ENCODE measurements at regions not wholly inside any gene's neighbourhood (a gene's known extent, or its start where the extent isn't known, plus 50 kb on each side); places are given as distances from the start of the nearest gene placed in this dataset.

DNA sequence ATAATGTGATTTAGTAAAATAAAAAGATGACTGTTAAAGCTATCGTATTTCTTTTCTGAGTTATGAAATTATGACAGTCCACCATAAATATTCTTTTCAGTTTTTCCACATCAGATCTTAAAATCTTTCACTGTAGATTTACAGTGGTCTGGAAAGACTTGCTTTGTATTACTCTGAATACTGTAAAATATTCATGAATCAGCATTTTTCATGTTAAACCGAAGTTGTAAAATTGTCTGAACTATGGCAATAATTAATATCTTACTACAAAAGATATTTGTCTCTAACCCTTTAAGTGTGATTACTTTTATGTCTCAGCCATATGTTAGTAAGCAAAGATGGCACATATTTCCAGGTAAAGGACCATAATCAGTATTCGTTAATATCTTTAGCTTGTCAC, 1397.2 kb upstream of the PCDH9 start:
- TF ChIP-seq MAFG (tag; conservative IDR thresholded peaks at IDR 0.05): peak; percentile 70
- TF ChIP-seq MAFK (IDR thresholded peaks at IDR 0.05; ENCODE audit: low read length): peak; percentile 83
- peak; percentile 85 for TF ChIP-seq MAFF (IDR thresholded peaks at IDR 0.05; ENCODE audit: low read length)
- peak; percentile 71 for TF ChIP-seq C11orf30 (IDR thresholded peaks at IDR 0.05; ENCODE audit: low read depth)
- TF ChIP-seq ZNF316 (IDR thresholded peaks at IDR 0.05): peak; percentile 86
- TF ChIP-seq, protein P1, sequence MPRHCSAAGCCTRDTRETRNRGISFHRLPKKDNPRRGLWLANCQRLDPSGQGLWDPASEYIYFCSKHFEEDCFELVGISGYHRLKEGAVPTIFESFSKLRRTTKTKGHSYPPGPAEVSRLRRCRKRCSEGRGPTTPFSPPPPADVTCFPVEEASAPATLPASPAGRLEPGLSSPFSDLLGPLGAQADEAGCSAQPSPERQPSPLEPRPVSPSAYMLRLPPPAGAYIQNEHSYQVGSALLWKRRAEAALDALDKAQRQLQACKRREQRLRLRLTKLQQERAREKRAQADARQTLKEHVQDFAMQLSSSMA (CRISPR knock-in tag; IDR thresholded peaks at IDR 0.05): no peak
- TF ChIP-seq STAT5A (IDR thresholded peaks at IDR 0.05; ENCODE audit: borderline replicate concordance, low read length): no peak
- in situ Hi-C loops (cut with MboI): no loop called here
- Histone ChIP-seq H3K4me3 (no peak overlapping the region), H3K4me2 (ENCODE audit: insufficient read depth, low read length) (no peak overlapping the region), H2AFZ (ENCODE audit: low read depth, low read length) (no peak overlapping the region), H3K27ac (ENCODE audit: extremely low read depth, low read depth, low read length) (no peak overlapping the region), H3K79me2 (ENCODE audit: control insufficient read depth, insufficient read depth, low read length) (no peaks in the 10 kb centered on the region), H3K9ac (ENCODE audit: insufficient read depth in 1 of 2, low read depth in 2 of 2, low read length in 2 of 2) (no peak overlapping the region), H3K36me3 (ENCODE audit: control insufficient read depth, insufficient read depth, low read length) (no peaks in the 10 kb centered on the region), H3K9me3 (replicated peaks; ENCODE audit: control insufficient read depth, insufficient read depth, low read depth, low read length) (no peaks in the 10 kb centered on the region), H3K27me3 (ENCODE audit: control insufficient read depth in 2 of 2, insufficient read depth in 2 of 2, low read length in 2 of 2) (no peaks in the 10 kb centered on the region), H3K4me1 (replicated peaks in 1 of 2; ENCODE audit: control insufficient read depth in 2 of 2, insufficient read depth in 2 of 2, low read length in 2 of 2) (no peaks in the 10 kb centered on the region), H4K20me1 (replicated peaks; ENCODE audit: control insufficient read depth, insufficient read depth, low read length) (no peaks in the 10 kb centered on the region), H3K9me1 (ENCODE audit: control insufficient read depth, insufficient read depth, low read length) (no peaks in the 10 kb centered on the region)
- FAIRE-seq (no peak), DNase-seq (ENCODE audit: extremely low read depth in 1 of 4, low spot score in 3 of 4) (no peak), ATAC-seq (no peak)
- 8% methylated on average over 3 of the region's 3 CpGs for WGBS (ENCODE audit: insufficient coverage, low coverage, missing lambda C conversion rate)
- ChIA-PET CTCF (ENCODE audit: low intra/inter-chr PET ratio) (no interaction called here), POLR2A (no interaction called here)
- BruUV-seq (replicated peaks): no TSS peak
- intact Hi-C loops (cut with micrococcal nuclease): no loop called here

DNA sequence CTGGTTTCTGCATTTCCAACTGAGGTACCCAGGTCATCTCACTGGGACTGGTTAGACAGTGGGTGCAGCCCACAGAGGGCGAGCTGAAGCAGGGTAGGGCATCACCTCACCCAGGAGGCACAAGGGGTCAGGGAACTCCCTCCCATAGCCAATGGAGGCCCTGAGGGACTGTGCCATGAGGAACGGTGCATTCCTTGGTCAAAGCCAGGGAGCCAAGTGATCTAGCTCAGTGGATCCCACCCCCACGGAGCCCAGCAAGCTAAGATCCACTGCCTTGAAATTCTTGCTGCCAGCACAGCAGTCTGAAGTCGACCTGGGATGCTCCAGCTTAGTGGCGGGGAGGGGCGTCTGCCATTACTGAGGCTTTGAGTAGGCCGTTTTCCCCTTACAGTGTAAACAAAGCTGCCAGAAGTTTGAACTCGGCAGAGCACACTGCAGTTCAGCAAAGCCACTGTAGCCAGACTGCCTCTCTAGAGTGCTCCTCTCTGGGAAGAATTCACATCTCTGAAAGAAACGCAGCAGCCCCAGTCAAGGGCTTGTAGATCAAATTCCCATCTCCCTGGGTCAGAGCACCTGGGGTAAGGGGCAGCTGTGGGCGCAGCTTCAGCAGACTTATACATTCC, 1386.6 kb upstream of the PCDH9 start:
- Histone ChIP-seq H4K20me1 (replicated peaks; ENCODE audit: control insufficient read depth, insufficient read depth, low read length) (no peaks in the 10 kb centered on the region), H3K4me3 (no peak overlapping the region), H3K4me1 (replicated peaks in 1 of 2; ENCODE audit: control insufficient read depth in 2 of 2, insufficient read depth in 2 of 2, low read length in 2 of 2) (no peaks in the 10 kb centered on the region), H3K79me2 (ENCODE audit: control insufficient read depth, insufficient read depth, low read length) (no peaks in the 10 kb centered on the region), H3K4me2 (ENCODE audit: insufficient read depth, low read length) (no peak overlapping the region), H3K36me3 (ENCODE audit: control insufficient read depth, insufficient read depth, low read length) (no peaks in the 10 kb centered on the region), H3K27me3 (ENCODE audit: control insufficient read depth in 2 of 2, insufficient read depth in 2 of 2, low read length in 2 of 2) (no peaks in the 10 kb centered on the region), H3K9me3 (replicated peaks; ENCODE audit: control insufficient read depth, insufficient read depth, low read depth, low read length) (no peaks in the 10 kb centered on the region), H2AFZ (ENCODE audit: low read depth, low read length) (no peak overlapping the region), H3K9ac (ENCODE audit: insufficient read depth in 1 of 2, low read depth in 2 of 2, low read length in 2 of 2) (no peak overlapping the region), H3K27ac (ENCODE audit: extremely low read depth, low read depth, low read length) (no peak overlapping the region), H3K9me1 (ENCODE audit: control insufficient read depth, insufficient read depth, low read length) (no peaks in the 10 kb centered on the region)
- in situ Hi-C loops (cut with MboI) (no loop called here), intact Hi-C loops (cut with micrococcal nuclease) (no loop called here)
- WGBS (ENCODE audit: insufficient coverage, low coverage, missing lambda C conversion rate): 11% methylated on average over 8 of the region's 10 CpGs
- FAIRE-seq (no peak), ATAC-seq (no peak), DNase-seq (ENCODE audit: extremely low read depth in 1 of 4, low spot score in 3 of 4) (no peak)
- ChIA-PET CTCF (ENCODE audit: low intra/inter-chr PET ratio) (no interaction called here), POLR2A (no interaction called here)
- TF ChIP-seq MTF1 (CRISPR knock-in tag; IDR thresholded peaks at IDR 0.05; ENCODE audit: borderline replicate concordance) (no peak), XRCC4 (IDR thresholded peaks at IDR 0.05; ENCODE audit: extremely low read depth, insufficient read depth, insufficient read length) (no peak), HNRNPL (IDR thresholded peaks at IDR 0.05; ENCODE audit: low read depth, low read length) (no peak)
- TF ChIP-seq, protein P2, sequence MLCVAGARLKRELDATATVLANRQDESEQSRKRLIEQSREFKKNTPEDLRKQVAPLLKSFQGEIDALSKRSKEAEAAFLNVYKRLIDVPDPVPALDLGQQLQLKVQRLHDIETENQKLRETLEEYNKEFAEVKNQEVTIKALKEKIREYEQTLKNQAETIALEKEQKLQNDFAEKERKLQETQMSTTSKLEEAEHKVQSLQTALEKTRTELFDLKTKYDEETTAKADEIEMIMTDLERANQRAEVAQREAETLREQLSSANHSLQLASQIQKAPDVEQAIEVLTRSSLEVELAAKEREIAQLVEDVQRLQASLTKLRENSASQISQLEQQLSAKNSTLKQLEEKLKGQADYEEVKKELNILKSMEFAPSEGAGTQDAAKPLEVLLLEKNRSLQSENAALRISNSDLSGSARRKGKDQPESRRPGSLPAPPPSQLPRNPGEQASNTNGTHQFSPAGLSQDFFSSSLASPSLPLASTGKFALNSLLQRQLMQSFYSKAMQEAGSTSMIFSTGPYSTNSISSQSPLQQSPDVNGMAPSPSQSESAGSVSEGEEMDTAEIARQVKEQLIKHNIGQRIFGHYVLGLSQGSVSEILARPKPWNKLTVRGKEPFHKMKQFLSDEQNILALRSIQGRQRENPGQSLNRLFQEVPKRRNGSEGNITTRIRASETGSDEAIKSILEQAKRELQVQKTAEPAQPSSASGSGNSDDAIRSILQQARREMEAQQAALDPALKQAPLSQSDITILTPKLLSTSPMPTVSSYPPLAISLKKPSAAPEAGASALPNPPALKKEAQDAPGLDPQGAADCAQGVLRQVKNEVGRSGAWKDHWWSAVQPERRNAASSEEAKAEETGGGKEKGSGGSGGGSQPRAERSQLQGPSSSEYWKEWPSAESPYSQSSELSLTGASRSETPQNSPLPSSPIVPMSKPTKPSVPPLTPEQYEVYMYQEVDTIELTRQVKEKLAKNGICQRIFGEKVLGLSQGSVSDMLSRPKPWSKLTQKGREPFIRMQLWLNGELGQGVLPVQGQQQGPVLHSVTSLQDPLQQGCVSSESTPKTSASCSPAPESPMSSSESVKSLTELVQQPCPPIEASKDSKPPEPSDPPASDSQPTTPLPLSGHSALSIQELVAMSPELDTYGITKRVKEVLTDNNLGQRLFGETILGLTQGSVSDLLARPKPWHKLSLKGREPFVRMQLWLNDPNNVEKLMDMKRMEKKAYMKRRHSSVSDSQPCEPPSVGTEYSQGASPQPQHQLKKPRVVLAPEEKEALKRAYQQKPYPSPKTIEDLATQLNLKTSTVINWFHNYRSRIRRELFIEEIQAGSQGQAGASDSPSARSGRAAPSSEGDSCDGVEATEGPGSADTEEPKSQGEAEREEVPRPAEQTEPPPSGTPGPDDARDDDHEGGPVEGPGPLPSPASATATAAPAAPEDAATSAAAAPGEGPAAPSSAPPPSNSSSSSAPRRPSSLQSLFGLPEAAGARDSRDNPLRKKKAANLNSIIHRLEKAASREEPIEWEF (CRISPR knock-in tag; IDR thresholded peaks at IDR 0.05): no peak
- no TSS peak for BruUV-seq (replicated peaks)

Data from K562 (cell line).